ENCODE measurements at regions not wholly inside any gene's neighbourhood (a gene's known extent, or its start where the extent isn't known, plus 50 kb on each side); places are given as distances from the start of the nearest gene placed in this dataset.
A peak's percentile ranks its signal among the peaks of the same experiment; 100 is the strongest.

- peak; percentile 60 for DNase-seq (ENCODE audit: low read depth)
- H3K4me3 ChIP-seq (ENCODE audit: low read depth, low read length): no peak overlapping the region
These were observed 277.3 kb upstream of the HAND2 start for GRCh38 chr4:173807347-173807746.

- DNase-seq (ENCODE audit: low read depth): no peak
- H3K4me3 ChIP-seq (ENCODE audit: low read depth, low read length): no peak overlapping the region
These were observed 275.9 kb upstream of the HAND2 start for GRCh38 chr4:173805884-173806283.

GRCh38 chr4:173802662-173803022, 272.6 kb upstream of the HAND2 start:
- no peak overlapping the region for H3K4me3 ChIP-seq (ENCODE audit: low read depth, low read length)
- no peak for DNase-seq (ENCODE audit: low read depth)

GRCh38 chr4:173801876-173802661, 272.0 kb upstream of the HAND2 start:
- DNase-seq (ENCODE audit: low read depth): no peak
- no peak overlapping the region for H3K4me3 ChIP-seq (ENCODE audit: low read depth, low read length)

GRCh38 chr4:173801361-173801760, 271.3 kb upstream of the HAND2 start:
- no peak overlapping the region for H3K4me3 ChIP-seq (ENCODE audit: low read depth, low read length)
- no peak for DNase-seq (ENCODE audit: low read depth)

- no peak for DNase-seq (ENCODE audit: low read depth)
- no peak overlapping the region for H3K4me3 ChIP-seq (ENCODE audit: low read depth, low read length)
These were observed 267.3 kb upstream of the HAND2 start for GRCh38 chr4:173797296-173797695.

- H3K4me3 ChIP-seq (ENCODE audit: low read depth, low read length): no peak overlapping the region
- no peak for DNase-seq (ENCODE audit: low read depth)
These were observed 264.6 kb upstream of the HAND2 start for GRCh38 chr4:173794662-173795061.

- no peak for DNase-seq (ENCODE audit: low read depth)
- no peak overlapping the region for H3K4me3 ChIP-seq (ENCODE audit: low read depth, low read length)
These were observed 264.0 kb upstream of the HAND2 start for GRCh38 chr4:173793937-173794510.

- no peak for DNase-seq (ENCODE audit: low read depth)
- no peak overlapping the region for H3K4me3 ChIP-seq (ENCODE audit: low read depth, low read length)
These were observed 252.6 kb upstream of the HAND2 start for GRCh38 chr4:173782660-173783059.

- H3K4me3 ChIP-seq (ENCODE audit: low read depth, low read length): no peak overlapping the region
- DNase-seq (ENCODE audit: low read depth): no peak
These were observed 247.9 kb upstream of the HAND2 start for GRCh38 chr4:173777921-173778320.

GRCh38 chr4:173777421-173777820, 247.4 kb upstream of the HAND2 start:
- H3K4me3 ChIP-seq (ENCODE audit: low read depth, low read length): no peak overlapping the region
- DNase-seq (ENCODE audit: low read depth): no peak

GRCh38 chr4:173769568-173769967, 239.5 kb upstream of the HAND2 start:
- no peak overlapping the region for H3K4me3 ChIP-seq (ENCODE audit: low read depth, low read length)
- DNase-seq (ENCODE audit: low read depth): no peak

GRCh38 chr4:173767650-173768049, 237.6 kb upstream of the HAND2 start:
- no peak for DNase-seq (ENCODE audit: low read depth)

GRCh38 chr4:173766171-173766600, 236.2 kb upstream of the HAND2 start:
- H3K4me3 ChIP-seq (ENCODE audit: low read depth, low read length): no peak overlapping the region
- no peak for DNase-seq (ENCODE audit: low read depth)

More at GRCh38 chr4:173767650-173768049, 237.6 kb upstream of the HAND2 start:
- H3K4me3 ChIP-seq (ENCODE audit: low read depth, low read length): no peak overlapping the region

- no peak for DNase-seq (ENCODE audit: low read depth)
- no peak overlapping the region for H3K4me3 ChIP-seq (ENCODE audit: low read depth, low read length)
These were observed 235.7 kb upstream of the HAND2 start for GRCh38 chr4:173765751-173766150.

- no peak overlapping the region for H3K4me3 ChIP-seq (ENCODE audit: low read depth, low read length)
- DNase-seq (ENCODE audit: low read depth): no peak
These were observed 233.4 kb upstream of the HAND2 start for GRCh38 chr4:173763389-173763788.

GRCh38 chr4:173761938-173762337, 231.9 kb upstream of the HAND2 start:
- no peak overlapping the region for H3K4me3 ChIP-seq (ENCODE audit: low read depth, low read length)
- no peak for DNase-seq (ENCODE audit: low read depth)

- no peak overlapping the region for H3K4me3 ChIP-seq (ENCODE audit: low read depth, low read length)
- DNase-seq (ENCODE audit: low read depth): no peak
These were observed 231.2 kb upstream of the HAND2 start for GRCh38 chr4:173761236-173761635.

- DNase-seq (ENCODE audit: low read depth): no peak
- no peak overlapping the region for H3K4me3 ChIP-seq (ENCODE audit: low read depth, low read length)
These were observed 228.1 kb upstream of the HAND2 start for GRCh38 chr4:173758132-173758531.

- DNase-seq (ENCODE audit: low read depth): no peak
- H3K4me3 ChIP-seq (ENCODE audit: low read depth, low read length): no peak overlapping the region
These were observed 223.4 kb upstream of the HAND2 start for GRCh38 chr4:173753408-173753807.

GRCh38 chr4:173752610-173753230, 222.7 kb upstream of the HAND2 start:
- no peak for DNase-seq (ENCODE audit: low read depth)
- no peak overlapping the region for H3K4me3 ChIP-seq (ENCODE audit: low read depth, low read length)

Data from skeletal muscle cell (primary cell).